Endothelial cell of umbilical vein (primary cell): ENCODE measurements at regions not wholly inside any gene's neighbourhood (a gene's known extent, or its start where the extent isn't known, plus 50 kb on each side); places are given as distances from the start of the nearest gene placed in this dataset.

ENCODE experiments used
- BruUV-seq: library from RNA; stranded (reverse); fragments of 400-500 nt; replicated peaks from 2 replicates; lab custom pipeline; 2021; lab: Mats Ljungman, UMichigan
- CTCF ChIA-PET: fragments of 300-600, 350-600 bp; sonication (Branson Sonifier 250); formaldehyde crosslinking; loops from one replicate; lab custom pipeline; 2021; ENCODE audit warnings: antibody characterized with exemption, inconsistent platforms; lab: Charles Lee
- POLR2A ChIA-PET: fragments of 300-600, 350-600 bp; sonication (Branson Sonifier 250); formaldehyde crosslinking; loops from one replicate; lab custom pipeline; 2021; ENCODE audit warnings: antibody characterized with exemption, inconsistent platforms; lab: Charles Lee
- DNase-seq: peaks from one replicate; pipeline ENCODE4 v3.0.0-alpha.2; 2011; ENCODE audit warnings: low read depth, low spot score
- FAIRE-seq: peaks from 2 replicates; lab custom pipeline; 2011; peaks lifted over from hg19 to GRCh38; lab: Jason Lieb, UNC
- H2AFZ ChIP-seq: 2 replicates; pipeline ENCODE4 v1.6.0; 2012; ENCODE audit warnings: low read depth, low read length, control low read depth, inconsistent platforms
- H3K27ac ChIP-seq: 2 replicates; pipeline ENCODE4 v1.5.1; 2011; ENCODE audit warnings: low read depth, mild to moderate bottlenecking, control low read depth, low read length, moderate library complexity; ENCODE audit not compliant: insufficient read depth
- H3K27me3 ChIP-seq, 2 experiments: 2 replicates each; pipeline versions ENCODE4 v1.6.0 to v1.6.1; 2011; ENCODE audit warnings: low read length in 2 of 2, mixed read lengths in 1 of 2; ENCODE audit not compliant: control insufficient read depth in 2 of 2, insufficient read depth in 2 of 2
- H3K36me3 ChIP-seq, 2 experiments: 2 replicates in 1 of 2; 3 replicates in 1 of 2; pipeline ENCODE4 v1.5.1; 2011; ENCODE audit warnings: low read length in 2 of 2, mild to moderate bottlenecking in 1 of 2, moderate library complexity in 1 of 2; ENCODE audit not compliant: control insufficient read depth in 2 of 2, insufficient read depth in 2 of 2; ENCODE audit errors: extremely low read depth in 1 of 2
- H3K4me1 ChIP-seq: 3 replicates; pipeline ENCODE4 v1.5.1; 2011; ENCODE audit warnings: mild to moderate bottlenecking, low read length; ENCODE audit not compliant: control insufficient read depth, insufficient read depth; ENCODE audit errors: extremely low read depth
- H3K4me2 ChIP-seq: 2 replicates; pipeline ENCODE4 v1.6.1; 2011; ENCODE audit warnings: low read length, control low read depth, mixed read lengths; ENCODE audit not compliant: insufficient read depth
- H3K4me3 ChIP-seq, 3 experiments: fragments of 200-600 bp in 1 of 3; sonication (generic), shearing (Covaris generic) in 1 of 3; replicated peaks in 1 of 3; 2 replicates each; pipeline ENCODE4 v1.5.1; 2011 to 2016; ENCODE audit warnings: control low read depth in 3 of 3, low read length in 3 of 3, mild to moderate bottlenecking in 2 of 3, inconsistent platforms in 1 of 3, low read depth in 1 of 3, moderate library complexity in 1 of 3; ENCODE audit not compliant: insufficient read depth in 1 of 3
- H3K79me2 ChIP-seq: 2 replicates; pipeline ENCODE4 v1.6.0; 2012; ENCODE audit warnings: low read length, inconsistent platforms; ENCODE audit not compliant: control insufficient read depth, insufficient read depth
- H3K9ac ChIP-seq: replicated peaks from 2 replicates; pipeline ENCODE3; 2011; ENCODE audit warnings: low read length, control low read depth; ENCODE audit not compliant: insufficient read depth; ENCODE audit errors: extremely low read depth
- H3K9me1 ChIP-seq: replicated peaks from 3 replicates; pipeline ENCODE4 v1.6.0; 2011; ENCODE audit warnings: mild to moderate bottlenecking, low read length; ENCODE audit not compliant: control insufficient read depth, insufficient read depth; ENCODE audit errors: extremely low read depth
- H3K9me3 ChIP-seq: replicated peaks from 2 replicates; pipeline ENCODE4 v1.5.1; 2012; ENCODE audit warnings: low read length, inconsistent platforms; ENCODE audit not compliant: control insufficient read depth, insufficient read depth
- H4K20me1 ChIP-seq: replicated peaks from 2 replicates; pipeline ENCODE3; 2011; ENCODE audit warnings: mild to moderate bottlenecking, low read length; ENCODE audit not compliant: control insufficient read depth, insufficient read depth; ENCODE audit errors: extremely low read depth
- EZH2 ChIP-seq: IDR thresholded peaks from 2 replicates; pipeline ENCODE4 v1.6.1; 2012; ENCODE audit warnings: borderline replicate concordance, low read depth, mild to moderate bottlenecking, moderate library complexity, low read length, inconsistent platforms; ENCODE audit not compliant: severe bottlenecking
- FOS ChIP-seq: IDR thresholded peaks from 2 replicates; pipeline ENCODE4 v1.6.1; 2011; ENCODE audit warnings: mild to moderate bottlenecking, low read length, moderate library complexity, borderline replicate concordance; ENCODE audit not compliant: insufficient read depth
- GATA2 ChIP-seq: IDR thresholded peaks from 2 replicates; pipeline ENCODE4 v1.7.0; 2011; ENCODE audit warnings: low read depth, mild to moderate bottlenecking, moderate library complexity, mixed read lengths, low read length; ENCODE audit not compliant: insufficient read length, insufficient read depth
- JUN ChIP-seq: IDR thresholded peaks from 2 replicates; pipeline ENCODE4 v1.6.1; 2011; ENCODE audit warnings: borderline replicate concordance, low read depth; ENCODE audit not compliant: insufficient read length, insufficient read depth
- MYC ChIP-seq: IDR thresholded peaks from one replicate; pipeline ENCODE4 v1.6.1; 2011; ENCODE audit warnings: mild to moderate bottlenecking, low read depth, low read length
- POLR2A ChIP-seq: IDR thresholded peaks from 2 replicates; pipeline ENCODE4 v1.6.1; 2012; ENCODE audit warnings: low read depth, mild to moderate bottlenecking, control low read depth, low read length
- POLR2AphosphoS5 ChIP-seq: IDR thresholded peaks from 2 replicates; pipeline ENCODE4 v1.6.1; 2012; ENCODE audit warnings: low read depth, mild to moderate bottlenecking, control low read depth, low read length, moderate library complexity; ENCODE audit not compliant: insufficient read depth
- dilution Hi-C: fragments of 300-500 bp; cut with MboI; formaldehyde crosslinking; loops from one replicate; pipeline ENCODE4 v1.15.0; 2019; ENCODE audit warnings: low sequenced_read_pairs; ENCODE audit not compliant: extremely low pct_ligation_motif_present
- intact Hi-C: fragments of 100-400 bp; cut with micrococcal nuclease; formaldehyde crosslinking; loops from one replicate; pipeline ENCODE4 v1.10.0; 2022
- TF ChIP-seq, protein P1 (sequence below), 2 donors: IDR thresholded peaks; 1 replicate in 1 of 2; 2 replicates in 1 of 2; pipeline ENCODE4 v1.5.1; 2011; ENCODE audit warnings: low read length in 2 of 2, mild to moderate bottlenecking in 2 of 2, moderate library complexity in 2 of 2, control low read depth in 1 of 2, inconsistent platforms in 1 of 2, low read depth in 1 of 2; ENCODE audit not compliant: insufficient read depth in 1 of 2; ENCODE audit errors: extremely low read depth in 1 of 2
- TF ChIP-seq, protein P2 (sequence below): IDR thresholded peaks from 2 replicates; pipeline ENCODE4 v1.6.1; 2011; ENCODE audit not compliant: insufficient read depth, insufficient read length

DNA sequence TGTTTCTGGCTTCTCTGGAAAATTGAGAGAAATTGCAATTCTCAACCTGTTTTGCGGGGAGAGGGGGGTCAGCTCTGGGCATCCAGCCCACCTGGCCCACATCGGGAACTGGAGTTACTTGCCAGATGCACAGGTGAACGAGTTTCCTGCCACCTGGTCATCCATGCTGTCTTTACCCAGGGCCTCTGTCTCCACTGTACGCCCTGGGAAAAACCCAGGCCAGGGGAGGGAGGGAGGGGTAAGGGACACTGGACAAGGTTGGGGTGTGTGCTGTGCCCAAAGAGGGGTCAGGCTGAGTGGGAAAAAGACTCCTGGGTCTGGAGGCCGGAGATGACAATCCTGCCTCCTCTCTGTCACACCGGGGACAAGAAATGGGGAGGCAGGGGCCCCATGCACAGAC is 307.6 kb downstream of the ZNF536 start:
- H3K4me3 ChIP-seq, result no peak overlapping the region
- H3K9me3 ChIP-seq, result no peaks in the 10 kb centered on the region
- H3K79me2 ChIP-seq, result no peaks in the 10 kb centered on the region
- no peak for FAIRE-seq
- no peaks in the 10 kb centered on the region for H3K36me3 ChIP-seq
- no peak overlapping the region for H3K27ac ChIP-seq
- no peak overlapping the region for H3K9ac ChIP-seq
- CTCF ChIA-PET, result interaction anchor here (2.7 kb wide), 1 partner anchor 1544 kb away, joined by 15 read pairs; no protein-coding TSS in a partner anchor
- H2AFZ ChIP-seq, result no peak overlapping the region
- BruUV-seq, result no TSS peak
- peaks cover 4% of the 10 kb centered on the region for H3K4me1 ChIP-seq
- H3K4me2 ChIP-seq, result no peak overlapping the region
- no peak for DNase-seq
- POLR2A ChIA-PET, result no interaction called here
- H4K20me1 ChIP-seq, result no peaks in the 10 kb centered on the region
- H3K27me3 ChIP-seq, result no peaks in the 10 kb centered on the region
- dilution Hi-C loops, result no loop called here
- intact Hi-C loops, result no loop called here
- TF ChIP-seq POLR2AphosphoS5, result no peak
- no peak for TF ChIP-seq GATA2
- no peak for TF ChIP-seq POLR2A
- TF ChIP-seq EZH2, result no peak
- TF ChIP-seq JUN, result no peak
- TF ChIP-seq, protein P1, sequence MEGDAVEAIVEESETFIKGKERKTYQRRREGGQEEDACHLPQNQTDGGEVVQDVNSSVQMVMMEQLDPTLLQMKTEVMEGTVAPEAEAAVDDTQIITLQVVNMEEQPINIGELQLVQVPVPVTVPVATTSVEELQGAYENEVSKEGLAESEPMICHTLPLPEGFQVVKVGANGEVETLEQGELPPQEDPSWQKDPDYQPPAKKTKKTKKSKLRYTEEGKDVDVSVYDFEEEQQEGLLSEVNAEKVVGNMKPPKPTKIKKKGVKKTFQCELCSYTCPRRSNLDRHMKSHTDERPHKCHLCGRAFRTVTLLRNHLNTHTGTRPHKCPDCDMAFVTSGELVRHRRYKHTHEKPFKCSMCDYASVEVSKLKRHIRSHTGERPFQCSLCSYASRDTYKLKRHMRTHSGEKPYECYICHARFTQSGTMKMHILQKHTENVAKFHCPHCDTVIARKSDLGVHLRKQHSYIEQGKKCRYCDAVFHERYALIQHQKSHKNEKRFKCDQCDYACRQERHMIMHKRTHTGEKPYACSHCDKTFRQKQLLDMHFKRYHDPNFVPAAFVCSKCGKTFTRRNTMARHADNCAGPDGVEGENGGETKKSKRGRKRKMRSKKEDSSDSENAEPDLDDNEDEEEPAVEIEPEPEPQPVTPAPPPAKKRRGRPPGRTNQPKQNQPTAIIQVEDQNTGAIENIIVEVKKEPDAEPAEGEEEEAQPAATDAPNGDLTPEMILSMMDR (IDR thresholded peaks at IDR 0.05; ENCODE audit: extremely low read depth in 1 of 2, insufficient read depth in 1 of 2, low read depth in 1 of 2, low read length in 2 of 2), result no peak
- no peak for TF ChIP-seq FOS
- no peak for TF ChIP-seq MYC
- TF ChIP-seq, protein P2, sequence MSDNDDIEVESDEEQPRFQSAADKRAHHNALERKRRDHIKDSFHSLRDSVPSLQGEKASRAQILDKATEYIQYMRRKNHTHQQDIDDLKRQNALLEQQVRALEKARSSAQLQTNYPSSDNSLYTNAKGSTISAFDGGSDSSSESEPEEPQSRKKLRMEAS, result no peak
- H3K9me1 ChIP-seq, result no peaks in the 10 kb centered on the region
